GM21367 (cell line): ENCODE measurements at regions not wholly inside any gene's neighbourhood (a gene's known extent, or its start where the extent isn't known, plus 50 kb on each side); places are given as distances from the start of the nearest gene placed in this dataset.

Source experiments
- ATAC-seq: cut with Tn5 transposase; IDR thresholded peaks from one replicate; pipeline ENCODE4 v1.9.1; 2021; ENCODE audit not compliant: unreplicated experiment

GRCh38 chr7:45986355-45987298 is 65.6 kb upstream of the IGFBP3 start:
- ATAC-seq, result no peak

- no peak for ATAC-seq
These were observed 64.8 kb upstream of the IGFBP3 start for GRCh38 chr7:45985902-45986301.

- no peak for ATAC-seq
These were observed 63.6 kb upstream of the IGFBP3 start for GRCh38 chr7:45984386-45985295.

- ATAC-seq, result no peak
These were observed 62.7 kb upstream of the IGFBP3 start for GRCh38 chr7:45983720-45984255.

- no peak for ATAC-seq
These were observed 62.0 kb upstream of the IGFBP3 start for GRCh38 chr7:45982907-45983719.

GRCh38 chr7:45982132-45982531 is 61.1 kb upstream of the IGFBP3 start:
- no peak for ATAC-seq

- no peak for ATAC-seq
These were observed 59.9 kb upstream of the IGFBP3 start for GRCh38 chr7:45980973-45981372.

GRCh38 chr7:45980181-45980905 is 59.3 kb upstream of the IGFBP3 start:
- no peak for ATAC-seq

- ATAC-seq, result no peak
These were observed 58.5 kb upstream of the IGFBP3 start for GRCh38 chr7:45979275-45980180.

- no peak for ATAC-seq
These were observed 57.7 kb upstream of the IGFBP3 start for GRCh38 chr7:45978731-45979211.

- no peak for ATAC-seq
These were observed 57.1 kb upstream of the IGFBP3 start for GRCh38 chr7:45978010-45978681.

- no peak for ATAC-seq
These were observed 56.2 kb upstream of the IGFBP3 start for GRCh38 chr7:45977256-45977780.

- ATAC-seq, result no peak
These were observed 55.4 kb upstream of the IGFBP3 start for GRCh38 chr7:45976485-45976856.

GRCh38 chr7:45975847-45976484 is 54.9 kb upstream of the IGFBP3 start:
- ATAC-seq, result no peak

- no peak for ATAC-seq
These were observed 54.3 kb upstream of the IGFBP3 start for GRCh38 chr7:45975367-45975766.

GRCh38 chr7:45974540-45975360 is 53.7 kb upstream of the IGFBP3 start:
- no peak for ATAC-seq
